ENCODE measurements at regions not wholly inside any gene's neighbourhood (a gene's known extent, or its start where the extent isn't known, plus 50 kb on each side); places are given as distances from the start of the nearest gene placed in this dataset.
"Not testable (repeated sequence)": the region's sequence is repeated elsewhere in the genome, so short reads cannot be mapped to it uniquely, and the experiment has no call there.

DNA sequence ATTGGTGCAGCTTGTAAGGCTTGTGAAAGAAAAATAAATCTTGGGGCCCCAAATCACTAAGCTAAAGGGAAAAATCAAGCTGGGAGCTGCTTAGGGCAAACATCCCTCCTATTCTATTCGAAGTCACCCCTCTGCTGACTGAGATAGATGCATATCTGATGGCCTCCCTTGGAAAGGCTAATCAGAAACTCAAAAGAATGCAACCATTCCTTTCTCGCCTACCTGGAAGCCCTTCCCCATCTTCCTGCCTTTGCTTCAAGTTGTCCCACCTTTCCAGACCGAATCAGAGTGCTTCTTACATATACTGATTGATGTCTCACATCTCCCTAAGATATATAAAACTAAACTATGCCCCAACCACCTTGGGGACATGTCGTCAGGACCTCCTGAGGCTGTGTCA is 240.3 kb downstream of the SKIDA1 start:
- TF ChIP-seq, protein P1, sequence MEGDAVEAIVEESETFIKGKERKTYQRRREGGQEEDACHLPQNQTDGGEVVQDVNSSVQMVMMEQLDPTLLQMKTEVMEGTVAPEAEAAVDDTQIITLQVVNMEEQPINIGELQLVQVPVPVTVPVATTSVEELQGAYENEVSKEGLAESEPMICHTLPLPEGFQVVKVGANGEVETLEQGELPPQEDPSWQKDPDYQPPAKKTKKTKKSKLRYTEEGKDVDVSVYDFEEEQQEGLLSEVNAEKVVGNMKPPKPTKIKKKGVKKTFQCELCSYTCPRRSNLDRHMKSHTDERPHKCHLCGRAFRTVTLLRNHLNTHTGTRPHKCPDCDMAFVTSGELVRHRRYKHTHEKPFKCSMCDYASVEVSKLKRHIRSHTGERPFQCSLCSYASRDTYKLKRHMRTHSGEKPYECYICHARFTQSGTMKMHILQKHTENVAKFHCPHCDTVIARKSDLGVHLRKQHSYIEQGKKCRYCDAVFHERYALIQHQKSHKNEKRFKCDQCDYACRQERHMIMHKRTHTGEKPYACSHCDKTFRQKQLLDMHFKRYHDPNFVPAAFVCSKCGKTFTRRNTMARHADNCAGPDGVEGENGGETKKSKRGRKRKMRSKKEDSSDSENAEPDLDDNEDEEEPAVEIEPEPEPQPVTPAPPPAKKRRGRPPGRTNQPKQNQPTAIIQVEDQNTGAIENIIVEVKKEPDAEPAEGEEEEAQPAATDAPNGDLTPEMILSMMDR (IDR thresholded peaks at IDR 0.05; ENCODE audit: control insufficient read depth, extremely low read depth, insufficient read depth): no peak
- no peak overlapping the region for H3K4me3 ChIP-seq (ENCODE audit: low read depth, low read length)
- DNase-seq (ENCODE audit: low read depth): no peak

DNA sequence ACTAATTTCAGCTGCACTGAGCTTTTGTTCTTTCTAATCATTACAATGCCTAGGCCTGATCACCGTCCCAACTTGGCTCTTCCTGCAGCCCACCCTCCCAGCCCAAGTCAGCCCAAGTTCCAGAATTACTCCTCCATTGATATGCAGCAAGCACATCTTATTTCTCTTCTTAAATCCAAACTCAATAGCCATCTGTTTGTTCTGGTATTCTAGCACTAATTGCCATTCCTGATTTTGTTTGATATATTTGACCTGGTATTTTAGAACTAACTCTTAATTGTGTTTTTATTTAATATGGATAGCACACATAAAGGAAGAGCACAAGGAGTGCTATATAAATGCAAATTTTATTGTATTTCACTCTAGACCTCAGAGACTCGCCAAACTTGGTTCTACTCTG is 241.2 kb downstream of the SKIDA1 start:
- TF ChIP-seq, protein P1 (IDR thresholded peaks at IDR 0.05; ENCODE audit: control insufficient read depth, extremely low read depth, insufficient read depth): no peak
- no peak for DNase-seq (ENCODE audit: low read depth)
- no peak overlapping the region for H3K4me3 ChIP-seq (ENCODE audit: low read depth, low read length)

DNA sequence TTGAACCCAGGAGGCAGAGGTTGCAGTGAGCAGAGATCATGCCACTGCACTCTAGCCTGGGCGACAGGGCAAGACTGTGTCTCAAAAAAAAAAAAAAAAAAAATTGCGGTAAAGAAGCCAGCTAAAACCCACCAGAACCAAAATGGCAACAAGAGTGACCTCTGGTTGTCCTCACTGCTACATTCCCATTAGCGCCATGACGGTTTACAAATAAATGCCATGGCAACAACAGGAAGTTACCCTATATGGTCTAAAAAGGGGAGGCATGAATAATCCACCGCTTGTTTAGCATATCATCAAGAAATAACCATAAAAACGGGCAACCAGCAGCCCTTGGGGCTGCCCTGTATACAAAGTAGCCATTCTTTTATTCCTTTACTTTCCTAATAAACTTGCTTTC is 242.4 kb downstream of the SKIDA1 start:
- not testable (repeated sequence) for H3K4me3 ChIP-seq (ENCODE audit: low read depth, low read length); DNase-seq (ENCODE audit: low read depth)

DNA sequence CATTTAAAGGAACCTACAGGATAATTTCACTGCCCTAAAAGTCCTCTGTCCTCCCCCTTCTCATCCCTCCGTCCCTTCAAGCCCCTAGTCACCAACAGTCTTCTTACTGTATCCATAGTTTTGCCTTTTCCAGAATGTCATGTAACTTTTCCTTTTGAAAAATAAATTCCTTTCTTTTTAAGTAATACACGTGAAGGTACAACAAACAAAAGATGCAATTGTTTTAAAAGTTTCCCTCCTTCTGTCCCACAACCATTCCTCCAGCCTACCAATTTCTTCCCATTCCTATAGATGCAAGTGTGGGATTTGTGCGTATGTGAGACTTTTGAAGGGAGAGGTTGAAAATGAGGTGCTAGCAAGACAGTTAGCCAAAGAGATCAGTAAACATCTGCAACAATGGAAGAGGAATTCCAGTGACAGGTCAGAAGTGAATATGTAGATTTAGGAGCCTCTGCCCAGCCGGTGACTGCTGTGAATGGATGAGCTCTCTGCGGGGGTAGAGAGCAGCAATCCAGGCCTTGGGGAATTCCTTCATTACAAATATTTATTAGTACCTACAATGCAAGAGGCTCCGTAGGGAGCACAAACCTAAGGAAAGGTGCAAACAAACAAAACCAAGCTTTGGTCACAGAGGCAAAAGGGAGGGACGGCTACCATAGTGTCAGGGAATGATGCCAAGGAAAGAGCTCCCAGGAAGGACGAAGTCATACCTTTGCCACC is 243.6 kb downstream of the SKIDA1 start:
- TF ChIP-seq, protein P1 (IDR thresholded peaks at IDR 0.05; ENCODE audit: control insufficient read depth, extremely low read depth, insufficient read depth): no peak
- DNase-seq (ENCODE audit: low read depth): no peak
- H3K4me3 ChIP-seq (ENCODE audit: low read depth, low read length): no peak overlapping the region

DNA sequence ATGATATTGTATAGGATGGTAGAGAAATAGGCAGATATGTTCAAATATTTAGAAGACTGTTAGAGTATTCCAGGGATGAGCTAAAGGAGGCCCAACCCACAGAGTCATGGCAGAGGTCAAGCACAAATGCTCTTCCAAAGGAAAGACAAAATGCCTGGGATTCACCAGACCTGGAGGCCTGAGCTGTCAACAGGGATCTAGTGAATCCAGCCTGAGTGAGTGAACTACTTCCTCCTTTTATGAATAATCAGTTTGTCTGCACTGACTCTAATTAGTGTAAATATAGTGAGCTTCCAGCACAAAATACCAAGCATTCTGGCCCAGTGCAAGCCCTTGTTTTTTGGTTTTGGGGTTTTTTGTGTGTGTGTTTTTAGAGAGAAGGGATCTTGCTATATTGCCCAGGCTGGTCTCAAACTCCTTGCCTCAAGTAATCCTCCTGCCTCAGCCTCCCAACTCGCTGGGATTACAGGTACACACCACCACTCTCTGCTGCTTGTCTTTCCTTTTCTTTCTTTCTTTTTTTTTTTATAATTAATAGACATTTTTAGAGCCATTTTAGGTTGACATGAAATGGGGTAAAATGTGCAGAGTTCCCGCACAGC is 244.4 kb downstream of the SKIDA1 start:
- DNase-seq (ENCODE audit: low read depth): no peak
- no peak overlapping the region for H3K4me3 ChIP-seq (ENCODE audit: low read depth, low read length)
- TF ChIP-seq, protein P1 (IDR thresholded peaks at IDR 0.05; ENCODE audit: control insufficient read depth, extremely low read depth, insufficient read depth): no peak

DNA sequence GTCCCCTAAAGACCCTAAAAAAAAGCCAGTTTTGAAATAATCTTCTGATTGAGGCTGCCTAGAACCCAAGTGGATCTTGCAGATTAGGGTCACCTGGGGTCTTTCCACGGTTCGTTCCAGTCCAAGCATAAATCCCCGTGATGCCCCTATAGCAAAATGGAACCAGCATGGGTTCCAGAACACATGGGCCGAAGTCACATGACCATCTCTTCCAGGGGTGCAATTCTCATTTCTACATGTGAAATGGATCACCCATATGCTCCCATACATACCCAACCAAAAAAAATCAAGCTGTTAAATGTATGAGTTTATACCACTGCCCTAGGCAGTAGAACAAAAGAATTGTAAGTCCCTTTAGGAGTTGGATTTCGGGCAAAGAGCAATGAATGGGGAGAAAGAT is 245.4 kb downstream of the SKIDA1 start:
- DNase-seq (ENCODE audit: low read depth): no peak
- no peak overlapping the region for H3K4me3 ChIP-seq (ENCODE audit: low read depth, low read length)
- TF ChIP-seq, protein P1 (IDR thresholded peaks at IDR 0.05; ENCODE audit: control insufficient read depth, extremely low read depth, insufficient read depth): no peak

DNA sequence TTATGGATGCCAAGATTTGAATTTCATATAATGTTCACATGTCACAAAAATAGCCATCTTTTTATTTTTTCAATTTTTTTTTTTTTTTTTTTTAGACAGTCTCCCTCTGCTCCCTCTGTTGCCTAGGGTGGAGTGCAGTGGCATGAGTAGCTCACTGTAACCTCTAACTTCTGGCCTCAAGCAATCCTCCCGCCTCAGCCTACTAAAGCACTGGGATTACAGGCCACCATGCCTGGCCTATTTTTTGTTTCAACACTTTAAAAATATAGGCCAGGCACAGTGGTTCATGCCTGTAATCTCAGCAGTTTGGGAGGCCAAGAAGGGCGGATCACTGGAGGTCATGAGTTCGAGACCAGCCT is 246.3 kb downstream of the SKIDA1 start:
- TF ChIP-seq, protein P1 (IDR thresholded peaks at IDR 0.05; ENCODE audit: control insufficient read depth, extremely low read depth, insufficient read depth): no peak
- H3K4me3 ChIP-seq (ENCODE audit: low read depth, low read length): no peak overlapping the region

More for the DNA sequence above, 246.3 kb downstream of the SKIDA1 start:
- DNase-seq (ENCODE audit: low read depth): no peak
